GM19240 (cell line): ENCODE measurements at regions not wholly inside any gene's neighbourhood (a gene's known extent, or its start where the extent isn't known, plus 50 kb on each side); places are given as distances from the start of the nearest gene placed in this dataset.

Source experiments
- DNase-seq: peaks from one replicate; pipeline ENCODE4 v3.0.0; 2011; ENCODE audit warnings: low spot score; ENCODE audit not compliant: insufficient read length

GRCh38 chr13:31853643-31854326 is 114.5 kb downstream of the RXFP2 start:
- DNase-seq, result no peak

GRCh38 chr13:31859571-31859970 is 120.2 kb downstream of the RXFP2 start:
- no peak for DNase-seq

GRCh38 chr13:31860002-31860401 is 120.7 kb downstream of the RXFP2 start:
- no peak for DNase-seq

GRCh38 chr13:31862828-31863227 is 123.5 kb downstream of the RXFP2 start:
- no peak for DNase-seq

- DNase-seq, result no peak
Measured at GRCh38 chr13:31864307-31864706, 125.0 kb downstream of the RXFP2 start.

DNA sequence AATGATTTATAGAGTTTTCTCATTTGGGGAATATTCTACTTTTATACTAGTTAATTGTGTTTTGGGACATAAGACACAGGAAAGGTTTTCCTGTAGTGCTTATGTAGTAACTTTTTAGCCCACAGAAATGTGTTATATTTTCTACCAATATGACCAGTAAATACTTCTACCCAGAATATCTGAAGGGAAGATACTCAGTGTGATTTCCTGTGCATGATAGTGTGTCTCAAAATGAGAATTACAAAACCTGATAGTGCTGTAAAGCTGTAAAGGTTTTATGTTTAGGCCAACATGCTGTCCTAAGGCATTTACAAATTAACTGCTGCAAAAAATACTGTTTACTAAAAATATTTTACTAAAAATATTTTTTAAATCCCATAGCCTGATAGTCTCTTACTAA is 126.8 kb downstream of the RXFP2 start:
- DNase-seq, result no peak

DNA sequence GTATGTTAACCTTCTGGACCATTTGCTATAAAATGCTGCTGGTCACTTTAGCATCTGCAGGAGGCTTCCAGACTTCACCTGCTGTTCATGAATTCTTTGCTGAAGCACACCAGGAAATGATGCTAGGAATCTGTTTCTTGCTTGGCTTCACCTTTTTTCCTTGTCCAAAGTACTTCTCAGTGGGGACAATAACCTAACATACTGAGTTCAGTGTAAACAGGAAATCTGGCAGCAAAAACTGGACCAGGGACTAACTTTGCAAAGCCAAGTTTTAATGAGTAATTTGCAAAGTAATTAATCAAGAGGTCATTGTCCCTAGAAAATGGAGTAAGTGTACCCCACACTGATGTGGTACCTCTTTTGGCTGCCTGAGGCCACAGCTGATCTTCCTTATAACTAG is 128.4 kb downstream of the RXFP2 start:
- DNase-seq, result no peak

DNA sequence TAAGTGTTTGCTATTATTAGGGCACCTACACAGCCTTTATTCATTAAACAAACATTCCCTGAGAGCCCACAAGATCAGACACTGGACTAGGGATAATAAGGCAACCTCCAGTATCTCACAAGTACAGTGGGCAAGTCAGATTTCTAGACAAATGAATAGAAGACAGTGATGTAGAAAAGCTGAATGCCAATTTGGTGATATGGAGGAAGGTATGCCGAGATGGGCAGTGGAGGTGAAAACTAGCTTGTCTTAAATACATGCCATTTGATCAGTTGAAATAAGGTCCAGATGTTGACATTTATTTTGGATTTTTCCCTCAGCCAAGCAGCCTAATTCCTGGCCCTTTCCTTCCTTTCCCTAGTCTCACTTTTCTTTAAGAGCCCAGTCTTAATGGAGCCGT is 130.3 kb downstream of the RXFP2 start:
- DNase-seq, result no peak

DNA sequence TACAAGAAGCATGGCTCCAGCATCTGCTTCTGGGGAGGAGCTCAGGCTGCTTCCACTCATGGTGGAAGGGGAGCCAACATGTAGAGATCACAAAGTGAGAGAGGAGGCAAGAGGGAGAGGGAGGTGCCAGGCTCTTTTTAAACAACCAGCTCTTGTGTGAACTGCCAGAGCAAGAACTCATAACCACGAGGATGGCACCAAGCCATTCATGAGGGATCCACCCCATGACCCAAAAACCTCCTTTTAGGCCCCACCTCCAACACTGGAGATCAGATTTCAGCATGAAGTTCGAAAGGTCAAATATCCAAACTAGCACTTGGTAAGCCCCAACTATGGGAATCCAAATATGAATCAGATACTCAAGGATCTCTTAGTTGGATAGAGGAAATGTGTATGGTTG is 131.2 kb downstream of the RXFP2 start:
- DNase-seq, result no peak

- no peak for DNase-seq
Measured at GRCh38 chr13:31873145-31873544, 133.8 kb downstream of the RXFP2 start.

DNA sequence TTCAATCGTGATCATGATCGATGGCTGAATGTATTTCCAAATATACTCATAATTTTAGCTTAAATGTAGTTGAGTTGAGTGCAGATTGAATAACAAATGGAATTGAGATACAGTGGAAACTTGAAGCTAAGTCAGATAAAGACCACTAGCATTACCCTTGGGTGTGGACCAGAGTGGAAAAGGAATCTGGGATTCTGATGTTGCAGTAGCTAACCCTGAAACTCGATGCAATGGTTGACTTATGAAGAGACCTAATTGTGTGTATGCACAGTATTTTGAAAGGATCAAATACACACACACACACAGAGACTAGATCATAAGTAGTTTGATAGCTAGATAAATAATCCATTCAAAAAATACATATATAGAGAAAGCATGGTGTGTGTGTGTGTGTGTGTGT is 135.8 kb downstream of the RXFP2 start:
- no peak for DNase-seq

DNA sequence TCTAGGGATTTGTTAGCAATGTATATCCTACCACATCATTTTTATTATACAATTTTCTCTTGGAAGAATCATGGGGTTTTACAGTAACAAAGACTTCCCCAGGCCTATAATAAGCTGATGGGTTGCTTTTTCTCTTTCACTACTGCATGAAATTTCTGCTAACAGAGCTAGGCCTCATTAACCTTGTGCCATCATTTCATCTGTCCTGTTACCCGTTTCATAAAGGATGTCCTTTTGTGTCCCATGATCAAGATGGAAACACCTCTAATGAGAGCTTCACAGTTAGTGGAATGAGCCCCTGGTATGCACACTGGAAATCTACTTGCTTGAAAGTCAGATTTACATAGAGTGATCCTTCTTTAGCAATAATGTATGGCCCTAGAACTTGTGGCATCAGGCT is 138.7 kb downstream of the RXFP2 start:
- DNase-seq, result no peak

- no peak for DNase-seq
Measured at GRCh38 chr13:31878495-31878894, 139.2 kb downstream of the RXFP2 start.

GRCh38 chr13:31878955-31879354 is 139.6 kb downstream of the RXFP2 start:
- no peak for DNase-seq

- DNase-seq, result no peak
Measured at GRCh38 chr13:31880851-31881494, 141.6 kb downstream of the RXFP2 start.

- no peak for DNase-seq
Measured at GRCh38 chr13:31881495-31881882, 142.2 kb downstream of the RXFP2 start.

GRCh38 chr13:31882794-31883193 is 143.5 kb downstream of the RXFP2 start:
- DNase-seq, result no peak

DNA sequence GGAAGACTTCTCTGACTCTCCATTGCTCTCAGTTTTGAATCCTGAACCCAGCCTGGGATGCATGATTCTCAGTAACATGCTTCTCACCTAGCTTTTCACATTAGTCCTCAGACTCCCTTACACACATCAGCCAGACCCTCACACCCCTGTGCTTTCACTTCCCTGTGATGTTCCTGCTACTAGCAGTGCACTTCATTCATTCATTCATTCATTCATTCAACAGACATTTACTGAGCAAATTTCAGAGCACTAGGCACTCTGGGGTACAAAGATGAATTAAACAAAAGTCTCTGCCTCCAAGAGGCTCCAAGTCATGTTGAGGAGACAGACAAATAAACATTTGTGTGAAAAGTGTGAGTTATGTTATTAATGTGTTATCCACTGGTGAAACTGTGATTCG is 145.2 kb downstream of the RXFP2 start:
- DNase-seq, result no peak

DNA sequence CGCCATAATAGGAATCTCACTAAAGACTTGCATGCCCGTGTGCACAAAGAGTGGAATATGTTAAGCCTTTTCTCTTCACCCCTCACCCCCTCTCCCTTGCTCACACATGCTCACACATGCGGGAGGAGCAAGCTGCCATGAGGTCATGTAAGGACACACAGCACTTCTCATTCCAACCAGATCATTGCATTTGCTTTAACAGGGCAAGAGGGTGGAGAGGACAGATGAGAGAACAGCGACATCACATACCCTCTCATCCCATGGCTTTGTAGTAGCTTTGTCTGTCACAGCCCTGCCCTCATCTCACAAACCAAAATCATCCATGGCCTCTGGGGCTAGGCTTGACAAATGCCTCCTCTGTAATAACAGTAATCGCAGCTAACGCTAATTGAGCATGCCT is 145.6 kb upstream of the FRY start:
- no peak for DNase-seq

GRCh38 chr13:31887286-31887685 is 144.3 kb upstream of the FRY start:
- DNase-seq, result no peak

DNA sequence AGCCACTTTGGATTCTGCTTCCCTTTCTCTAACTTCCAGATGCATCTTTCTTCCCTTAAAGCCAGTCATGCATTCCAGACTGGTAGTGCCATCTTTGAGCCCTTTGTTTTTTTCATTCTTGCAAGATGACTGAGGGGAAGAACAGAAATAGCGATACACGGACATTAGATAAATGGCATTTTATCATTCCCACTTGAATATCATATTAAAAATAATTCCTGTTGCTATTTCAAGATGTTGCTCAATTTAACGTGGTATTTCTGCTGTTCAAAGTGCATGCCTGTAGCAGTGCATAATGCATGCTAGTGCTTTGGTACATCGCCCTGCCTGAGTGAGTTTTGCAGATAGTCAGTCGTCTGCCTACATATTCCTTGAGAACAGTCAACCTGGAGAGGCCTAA is 140.6 kb upstream of the FRY start:
- no peak for DNase-seq

DNA sequence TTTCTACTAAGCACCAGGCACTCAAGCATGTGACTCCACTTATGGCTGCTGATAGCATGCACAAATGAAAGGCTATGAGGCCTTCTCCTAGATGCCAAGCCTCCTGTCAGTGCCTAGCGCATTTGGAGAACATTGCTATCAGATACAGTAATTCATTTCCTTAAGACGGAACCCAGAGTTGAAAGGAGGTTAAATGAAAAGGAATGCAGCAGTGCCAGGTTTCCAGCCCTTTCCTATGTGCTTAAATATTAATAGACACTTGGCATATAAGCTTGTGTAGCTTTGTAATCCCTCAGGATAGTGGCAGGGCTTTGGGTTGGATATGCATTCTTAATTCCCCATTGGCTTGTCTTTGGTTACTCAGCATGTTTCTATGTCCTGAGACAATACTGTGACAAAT is 140.1 kb upstream of the FRY start:
- no peak for DNase-seq

DNA sequence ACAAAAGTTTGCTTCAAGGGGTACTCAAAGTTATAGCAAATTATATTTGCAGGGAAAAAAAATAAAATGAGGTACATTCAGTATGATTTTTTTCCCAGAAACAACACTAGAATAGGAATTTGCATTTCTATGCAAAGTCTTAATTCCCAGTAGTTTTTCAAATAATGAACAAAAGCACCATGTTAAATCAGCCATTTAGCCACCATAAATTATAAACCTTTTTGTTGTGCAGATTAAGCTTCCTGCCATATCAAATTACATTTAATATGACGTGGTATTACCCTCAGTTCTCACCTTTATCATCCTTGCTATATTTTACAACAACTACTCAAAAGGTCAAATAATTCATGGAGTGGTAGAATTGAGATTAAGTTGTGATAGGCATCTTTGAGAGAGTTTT is 136.6 kb upstream of the FRY start:
- no peak for DNase-seq
